ENCODE measurements at regions not wholly inside any gene's neighbourhood (a gene's known extent, or its start where the extent isn't known, plus 50 kb on each side); places are given as distances from the start of the nearest gene placed in this dataset.

GRCh38 chr5:99119326-99119725 is 190.5 kb upstream of the CHD1 start:
- no peak for TF ChIP-seq CTCF (IDR thresholded peaks at IDR 0.05)
- no peak for TF ChIP-seq POLR2A (IDR thresholded peaks at IDR 0.05)
- H3K4me1 ChIP-seq = no peaks in the 10 kb centered on the region
- 73 to 75% methylated on average over 3 of the region's 3 CpGs for WGBS, 2 donors
- no peak overlapping the region for H3K4me3 ChIP-seq
- no peaks in the 10 kb centered on the region for H3K27me3 ChIP-seq
- no peak for DNase-seq
- intact Hi-C loops (cut with DNase I) = no loop called here
- H3K36me3 ChIP-seq = no peaks in the 10 kb centered on the region
- H3K27ac ChIP-seq = no peak overlapping the region
- no peaks in the 10 kb centered on the region for H3K9me3 ChIP-seq

- no peak for DNase-seq
- H3K9me3 ChIP-seq = no peaks in the 10 kb centered on the region
- no peak overlapping the region for H3K27ac ChIP-seq
- no peaks in the 10 kb centered on the region for H3K27me3 ChIP-seq
- H3K4me1 ChIP-seq = no peaks in the 10 kb centered on the region
- H3K36me3 ChIP-seq = no peaks in the 10 kb centered on the region
- intact Hi-C loops (cut with DNase I) = no loop called here
- no peak overlapping the region for H3K4me3 ChIP-seq
- TF ChIP-seq CTCF (IDR thresholded peaks at IDR 0.05) = no peak
- no peak for TF ChIP-seq POLR2A (IDR thresholded peaks at IDR 0.05)
- 76 to 78% methylated on average over 4 of the region's 4 CpGs for WGBS, 2 donors
Observed at GRCh38 chr5:99116526-99116925, 187.7 kb upstream of the CHD1 start.

GRCh38 chr5:99109894-99110293 is 181.1 kb upstream of the CHD1 start:
- H3K36me3 ChIP-seq = no peaks in the 10 kb centered on the region
- intact Hi-C loops (cut with DNase I) = no loop called here
- no peak for TF ChIP-seq POLR2A (IDR thresholded peaks at IDR 0.05)
- no peak for TF ChIP-seq CTCF (IDR thresholded peaks at IDR 0.05)
- no peak for DNase-seq
- WGBS, 2 donors = 70 to 72% methylated on average over 4 of the region's 4 CpGs
- no peak overlapping the region for H3K4me3 ChIP-seq
- H3K9me3 ChIP-seq = no peaks in the 10 kb centered on the region
- no peaks in the 10 kb centered on the region for H3K4me1 ChIP-seq
- no peaks in the 10 kb centered on the region for H3K27me3 ChIP-seq
- no peak overlapping the region for H3K27ac ChIP-seq

- 28 to 29% methylated on average over 3 of the region's 3 CpGs for WGBS, 2 donors
- H3K27ac ChIP-seq = no peak overlapping the region
- H3K9me3 ChIP-seq = no peaks in the 10 kb centered on the region
- H3K4me3 ChIP-seq = no peak overlapping the region
- TF ChIP-seq POLR2A (IDR thresholded peaks at IDR 0.05) (no peak), CTCF (IDR thresholded peaks at IDR 0.05) (no peak)
- no peaks in the 10 kb centered on the region for H3K36me3 ChIP-seq
- H3K4me1 ChIP-seq = no peaks in the 10 kb centered on the region
- intact Hi-C loops (cut with DNase I) = no loop called here
- no peak for DNase-seq
- no peaks in the 10 kb centered on the region for H3K27me3 ChIP-seq
Observed at GRCh38 chr5:99105216-99105615, 176.4 kb upstream of the CHD1 start.

GRCh38 chr5:99104538-99105132 is 175.8 kb upstream of the CHD1 start:
- Histone ChIP-seq H3K4me3 (no peak overlapping the region), H3K27me3 (no peaks in the 10 kb centered on the region), H3K4me1 (no peaks in the 10 kb centered on the region), H3K27ac (no peak overlapping the region), H3K36me3 (no peaks in the 10 kb centered on the region), H3K9me3 (no peaks in the 10 kb centered on the region)
- intact Hi-C loops (cut with DNase I) = no loop called here
- no peak for DNase-seq
- TF ChIP-seq POLR2A (IDR thresholded peaks at IDR 0.05) (no peak), CTCF (IDR thresholded peaks at IDR 0.05) (peak in 5 of 6 experiments; percentile 16 to 60 (median 45))
- WGBS, 2 donors = 2 to 6% methylated on average over 2 of the region's 2 CpGs

All from esophagus squamous epithelium (tissue), 5 donors.